MM.1S (cell line): ENCODE measurements at regions not wholly inside any gene's neighbourhood (a gene's known extent, or its start where the extent isn't known, plus 50 kb on each side); places are given as distances from the start of the nearest gene placed in this dataset.
"Not testable (repeated sequence)": the region's sequence is repeated elsewhere in the genome, so short reads cannot be mapped to it uniquely, and the experiment has no call there.

Source experiments
- DNase-seq: peaks from one replicate; pipeline ENCODE4 v3.0.0-alpha.2; 2015
- H2AFZ ChIP-seq: fragments of 300-600 bp; sonication (generic); 2 replicates; pipeline ENCODE4 v1.6.0; 2016; ENCODE audit warnings: antibody characterized with exemption, low read length
- H3F3A ChIP-seq: fragments of 300-600 bp; sonication (generic); 2 replicates; pipeline ENCODE4 v1.6.1; 2016; ENCODE audit warnings: mild to moderate bottlenecking, antibody characterized with exemption, low read length, moderate library complexity, mixed read lengths; ENCODE audit not compliant: insufficient read depth
- H3K27ac ChIP-seq: fragments of 300-600 bp; sonication (generic); 2 replicates; pipeline ENCODE4 v1.5.1; 2016; ENCODE audit warnings: mild to moderate bottlenecking, low read length
- H3K27me3 ChIP-seq: fragments of 300-600 bp; sonication (generic); replicated peaks from 2 replicates; pipeline ENCODE4 v1.6.0; 2016; ENCODE audit warnings: low read length; ENCODE audit not compliant: insufficient read depth
- H3K36me3 ChIP-seq: fragments of 300-600 bp; sonication (generic); replicated peaks from 2 replicates; pipeline ENCODE4 v1.6.1; 2016; ENCODE audit warnings: mild to moderate bottlenecking, low read length, mixed read lengths; ENCODE audit not compliant: insufficient read depth
- H3K4me1 ChIP-seq: fragments of 300-600 bp; sonication (generic); 2 replicates; pipeline ENCODE4 v1.6.1; 2016; ENCODE audit warnings: low read length, mixed read lengths
- H3K4me2 ChIP-seq: fragments of 300-600 bp; sonication (generic); 2 replicates; pipeline ENCODE4 v1.6.0; 2016; ENCODE audit warnings: low read depth, low read length
- H3K4me3 ChIP-seq: fragments of 300-600 bp; sonication (generic); 2 replicates; pipeline ENCODE4 v1.5.1; 2016; ENCODE audit warnings: low read length, mixed read lengths
- H3K79me2 ChIP-seq: fragments of 300-600 bp; sonication (generic); 2 replicates; pipeline ENCODE4 v1.6.1; 2016; ENCODE audit warnings: mixed run types, low read length, mixed read lengths
- H3K9ac ChIP-seq: fragments of 300-600 bp; sonication (generic); 2 replicates; pipeline ENCODE4 v1.6.1; 2016; ENCODE audit warnings: low read length, mixed read lengths
- H3K9me2 ChIP-seq: fragments of 300-600 bp; sonication (generic); replicated peaks from 2 replicates; pipeline ENCODE4 v1.6.1; 2016; ENCODE audit warnings: mild to moderate bottlenecking, low read length, mixed read lengths; ENCODE audit not compliant: insufficient read depth
- H3K9me3 ChIP-seq: fragments of 300-600 bp; sonication (generic); replicated peaks from 2 replicates; pipeline ENCODE4 v1.6.1; 2016; ENCODE audit warnings: mild to moderate bottlenecking, low read length, mixed read lengths; ENCODE audit not compliant: insufficient read depth
- H4K20me1 ChIP-seq: fragments of 300-600 bp; sonication (generic); 2 replicates; pipeline ENCODE4 v1.6.1; 2016; ENCODE audit warnings: mild to moderate bottlenecking, low read length, moderate library complexity, mixed read lengths; ENCODE audit not compliant: insufficient read depth
- EZH2 ChIP-seq: fragments of 300-600 bp; sonication (generic); optimal IDR thresholded peaks from 2 replicates; pipeline ENCODE3; 2017; ENCODE audit warnings: low read depth, mild to moderate bottlenecking, antibody characterized with exemption, low read length, mixed read lengths
- EZH2phosphoT487 ChIP-seq: fragments of 300-600 bp; sonication (generic); IDR thresholded peaks from 2 replicates; pipeline ENCODE4 v1.6.1; 2018; ENCODE audit warnings: antibody characterized with exemption, low read length
- TF ChIP-seq, protein P1 (sequence below): fragments of 300-600 bp; sonication (generic); IDR thresholded peaks from 2 replicates; pipeline ENCODE4 v1.5.1; 2016; ENCODE audit warnings: antibody characterized with exemption, low read length, mixed read lengths

- TF ChIP-seq EZH2: no peak
- no peak for TF ChIP-seq EZH2phosphoT487
- TF ChIP-seq, protein P1, sequence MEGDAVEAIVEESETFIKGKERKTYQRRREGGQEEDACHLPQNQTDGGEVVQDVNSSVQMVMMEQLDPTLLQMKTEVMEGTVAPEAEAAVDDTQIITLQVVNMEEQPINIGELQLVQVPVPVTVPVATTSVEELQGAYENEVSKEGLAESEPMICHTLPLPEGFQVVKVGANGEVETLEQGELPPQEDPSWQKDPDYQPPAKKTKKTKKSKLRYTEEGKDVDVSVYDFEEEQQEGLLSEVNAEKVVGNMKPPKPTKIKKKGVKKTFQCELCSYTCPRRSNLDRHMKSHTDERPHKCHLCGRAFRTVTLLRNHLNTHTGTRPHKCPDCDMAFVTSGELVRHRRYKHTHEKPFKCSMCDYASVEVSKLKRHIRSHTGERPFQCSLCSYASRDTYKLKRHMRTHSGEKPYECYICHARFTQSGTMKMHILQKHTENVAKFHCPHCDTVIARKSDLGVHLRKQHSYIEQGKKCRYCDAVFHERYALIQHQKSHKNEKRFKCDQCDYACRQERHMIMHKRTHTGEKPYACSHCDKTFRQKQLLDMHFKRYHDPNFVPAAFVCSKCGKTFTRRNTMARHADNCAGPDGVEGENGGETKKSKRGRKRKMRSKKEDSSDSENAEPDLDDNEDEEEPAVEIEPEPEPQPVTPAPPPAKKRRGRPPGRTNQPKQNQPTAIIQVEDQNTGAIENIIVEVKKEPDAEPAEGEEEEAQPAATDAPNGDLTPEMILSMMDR: no peak
- Histone ChIP-seq H3K4me2 (no peak overlapping the region), H3K79me2 (no peaks in the 10 kb centered on the region), H4K20me1 (no peaks in the 10 kb centered on the region), H2AFZ (no peak overlapping the region), H3K4me1 (no peaks in the 10 kb centered on the region), H3K27me3 (no peaks in the 10 kb centered on the region), H3K9me3 (no peaks in the 10 kb centered on the region), H3K9ac (no peak overlapping the region), H3K4me3 (no peak overlapping the region), H3K27ac (no peak overlapping the region), H3F3A (no peaks in the 10 kb centered on the region), H3K36me3 (no peaks in the 10 kb centered on the region), H3K9me2 (no peaks in the 10 kb centered on the region)
- DNase-seq: no peak
Observed at GRCh38 chrX:41019041-41019392, 66.2 kb upstream of the USP9X start.

GRCh38 chrX:41022566-41022965 lies 62.7 kb upstream of the USP9X start:
- Histone ChIP-seq H2AFZ (no peak overlapping the region), H3K27me3 (no peaks in the 10 kb centered on the region), H3F3A (no peaks in the 10 kb centered on the region), H3K4me3 (no peak overlapping the region), H3K36me3 (no peaks in the 10 kb centered on the region), H3K4me2 (no peak overlapping the region), H3K9me3 (no peaks in the 10 kb centered on the region), H4K20me1 (no peaks in the 10 kb centered on the region), H3K9ac (no peak overlapping the region), H3K4me1 (no peaks in the 10 kb centered on the region), H3K27ac (no peak overlapping the region), H3K9me2 (no peaks in the 10 kb centered on the region), H3K79me2 (no peaks in the 10 kb centered on the region)
- no peak for TF ChIP-seq EZH2
- TF ChIP-seq, protein P1: no peak
- TF ChIP-seq EZH2phosphoT487: no peak
- no peak for DNase-seq

DNA sequence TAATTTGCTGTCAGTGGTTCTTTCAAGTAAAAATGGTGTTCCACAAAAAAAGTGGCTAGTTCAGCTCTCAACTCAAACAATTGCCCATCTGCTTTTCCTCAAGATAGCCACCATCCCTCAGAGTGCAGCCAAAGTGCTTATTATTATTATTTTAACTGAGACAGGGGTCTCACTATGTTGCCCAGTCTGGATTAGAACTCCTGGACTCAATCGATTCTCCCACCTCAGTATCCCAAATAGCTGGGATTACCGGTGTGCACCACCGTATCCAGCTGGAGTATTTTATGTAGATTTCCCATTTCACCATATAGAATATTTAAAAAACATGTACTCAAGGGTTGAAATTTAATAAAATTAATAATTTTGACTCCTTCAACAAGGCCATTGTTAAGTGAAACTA lies 62.1 kb upstream of the USP9X start:
- Histone ChIP-seq H3K9me3 (no peaks in the 10 kb centered on the region), H4K20me1 (no peaks in the 10 kb centered on the region), H3K9ac (no peak overlapping the region), H3K27ac (no peak overlapping the region), H3K4me3 (no peak overlapping the region), H3K79me2 (no peaks in the 10 kb centered on the region), H3K4me1 (no peaks in the 10 kb centered on the region), H3K36me3 (no peaks in the 10 kb centered on the region), H3K4me2 (no peak overlapping the region), H2AFZ (no peak overlapping the region), H3K9me2 (no peaks in the 10 kb centered on the region), H3F3A (no peaks in the 10 kb centered on the region), H3K27me3 (no peaks in the 10 kb centered on the region)
- TF ChIP-seq, protein P1: no peak
- TF ChIP-seq EZH2 (no peak), EZH2phosphoT487 (no peak)
- no peak for DNase-seq

DNA sequence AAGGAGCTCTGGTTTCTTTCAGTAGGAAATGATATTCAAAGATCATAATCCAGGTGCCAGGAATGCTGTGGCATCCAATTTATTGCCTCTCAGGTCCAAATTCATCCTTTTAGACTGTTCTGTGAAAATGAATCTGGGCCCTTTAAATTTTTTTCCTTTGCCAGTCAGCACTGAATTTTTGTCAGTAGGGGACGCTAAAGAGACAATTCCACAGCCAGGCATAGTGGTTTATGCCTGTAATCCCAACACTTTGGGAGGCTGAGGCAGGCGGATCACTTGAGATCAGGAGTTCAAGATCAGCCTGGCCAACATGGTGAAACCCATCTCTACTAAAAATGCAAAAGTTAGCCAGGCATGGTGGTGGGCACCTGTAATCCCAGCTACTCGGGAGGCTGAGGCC lies 60.9 kb upstream of the USP9X start:
- H4K20me1 ChIP-seq, H3K9me2 ChIP-seq, H3K4me3 ChIP-seq, H3K79me2 ChIP-seq, DNase-seq, H3K27ac ChIP-seq, H3K9ac ChIP-seq, H3F3A ChIP-seq, H2AFZ ChIP-seq, H3K36me3 ChIP-seq, H3K9me3 ChIP-seq, H3K27me3 ChIP-seq, H3K4me1 ChIP-seq, H3K4me2 ChIP-seq: not testable (repeated sequence)
